Endothelial cell (in vitro differentiated cells): ENCODE measurements at regions not wholly inside any gene's neighbourhood (a gene's known extent, or its start where the extent isn't known, plus 50 kb on each side); places are given as distances from the start of the nearest gene placed in this dataset.

ENCODE experiments used
- DNase-seq: peaks from one replicate; pipeline ENCODE4 v3.0.0; 2021; ENCODE audit warnings: low spot score
- H3K27ac Mint-ChIP-seq: one replicate; pipeline ENCODE4 v1.8.0; 2021; ENCODE audit warnings: mixed read lengths, inconsistent platforms; ENCODE audit not compliant: unreplicated experiment
- H3K27me3 Mint-ChIP-seq: one replicate; pipeline ENCODE4 v1.8.0; 2021; ENCODE audit warnings: mild to moderate bottlenecking, moderate library complexity, mixed read lengths, inconsistent platforms; ENCODE audit not compliant: unreplicated experiment
- H3K36me3 Mint-ChIP-seq: one replicate; pipeline ENCODE4 v1.8.0; 2021; ENCODE audit warnings: mild to moderate bottlenecking, low read depth, mixed read lengths, inconsistent platforms; ENCODE audit not compliant: unreplicated experiment
- H3K4me1 Mint-ChIP-seq: one replicate; pipeline ENCODE4 v1.8.0; 2021; ENCODE audit warnings: mild to moderate bottlenecking, mixed read lengths, inconsistent platforms; ENCODE audit not compliant: unreplicated experiment
- H3K4me3 Mint-ChIP-seq: one replicate; pipeline ENCODE4 v1.8.0; 2021; ENCODE audit warnings: mild to moderate bottlenecking, mixed read lengths, inconsistent platforms; ENCODE audit not compliant: unreplicated experiment
- H3K9me3 Mint-ChIP-seq: one replicate; pipeline ENCODE4 v1.8.0; 2021; ENCODE audit warnings: mixed read lengths, inconsistent platforms; ENCODE audit not compliant: unreplicated experiment
- TF ChIP-seq, protein P1 (sequence below): fragments of 200-600 bp; sonication (generic); IDR thresholded peaks from one replicate; pipeline ENCODE4 v1.5.0; 2021; ENCODE audit warnings: antibody characterized with exemption; ENCODE audit not compliant: unreplicated experiment

DNA sequence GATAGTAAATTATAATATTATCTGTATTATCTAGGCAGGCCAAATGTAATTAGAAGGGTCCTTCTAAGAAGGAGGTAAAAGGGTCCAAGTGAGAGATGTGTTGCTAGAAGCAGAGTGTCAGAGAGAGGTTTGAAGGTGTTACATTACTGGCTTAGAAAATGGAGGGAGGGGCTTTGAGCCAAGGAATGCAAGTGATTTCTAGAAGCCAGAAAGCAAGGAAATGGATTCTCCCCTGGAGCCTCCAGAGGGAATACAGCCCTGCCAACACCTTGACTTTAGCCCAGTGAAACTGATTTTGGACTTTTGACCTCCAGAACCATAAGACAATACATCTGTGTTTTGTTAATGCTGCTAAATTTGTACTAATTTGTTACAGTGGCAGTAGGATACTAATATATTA, 97.9 kb upstream of the IL6 start:
- no peak overlapping the region for H3K4me3 Mint-ChIP-seq
- TF ChIP-seq, protein P1, sequence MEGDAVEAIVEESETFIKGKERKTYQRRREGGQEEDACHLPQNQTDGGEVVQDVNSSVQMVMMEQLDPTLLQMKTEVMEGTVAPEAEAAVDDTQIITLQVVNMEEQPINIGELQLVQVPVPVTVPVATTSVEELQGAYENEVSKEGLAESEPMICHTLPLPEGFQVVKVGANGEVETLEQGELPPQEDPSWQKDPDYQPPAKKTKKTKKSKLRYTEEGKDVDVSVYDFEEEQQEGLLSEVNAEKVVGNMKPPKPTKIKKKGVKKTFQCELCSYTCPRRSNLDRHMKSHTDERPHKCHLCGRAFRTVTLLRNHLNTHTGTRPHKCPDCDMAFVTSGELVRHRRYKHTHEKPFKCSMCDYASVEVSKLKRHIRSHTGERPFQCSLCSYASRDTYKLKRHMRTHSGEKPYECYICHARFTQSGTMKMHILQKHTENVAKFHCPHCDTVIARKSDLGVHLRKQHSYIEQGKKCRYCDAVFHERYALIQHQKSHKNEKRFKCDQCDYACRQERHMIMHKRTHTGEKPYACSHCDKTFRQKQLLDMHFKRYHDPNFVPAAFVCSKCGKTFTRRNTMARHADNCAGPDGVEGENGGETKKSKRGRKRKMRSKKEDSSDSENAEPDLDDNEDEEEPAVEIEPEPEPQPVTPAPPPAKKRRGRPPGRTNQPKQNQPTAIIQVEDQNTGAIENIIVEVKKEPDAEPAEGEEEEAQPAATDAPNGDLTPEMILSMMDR: no peak
- H3K4me1 Mint-ChIP-seq: peaks cover 15% of the 10 kb centered on the region
- H3K27me3 Mint-ChIP-seq: no peaks in the 10 kb centered on the region
- no peaks in the 10 kb centered on the region for H3K36me3 Mint-ChIP-seq
- no peak overlapping the region for H3K27ac Mint-ChIP-seq
- no peak for DNase-seq
- no peaks in the 10 kb centered on the region for H3K9me3 Mint-ChIP-seq

DNA sequence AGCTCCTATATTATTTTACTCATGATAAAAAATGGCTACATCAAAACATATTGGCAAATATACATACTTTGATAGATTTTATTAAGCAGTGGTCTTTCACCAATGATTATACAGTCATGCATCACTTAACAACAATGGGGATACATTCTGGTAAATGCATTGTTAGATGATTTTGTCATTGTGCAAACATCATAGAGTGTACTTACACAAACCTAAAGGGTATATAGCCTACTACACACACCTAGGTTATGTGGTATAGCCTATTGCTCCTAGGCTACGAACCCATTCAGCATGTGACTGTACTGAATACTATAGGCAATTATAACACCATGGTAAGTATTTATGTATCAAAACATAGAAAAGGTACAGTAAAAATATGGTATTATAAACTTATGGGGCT, 98.9 kb upstream of the IL6 start:
- Mint-ChIP-seq H3K36me3 (no peaks in the 10 kb centered on the region), H3K4me1 (peaks cover 15% of the 10 kb centered on the region), H3K4me3 (no peak overlapping the region), H3K9me3 (no peaks in the 10 kb centered on the region), H3K27me3 (no peaks in the 10 kb centered on the region), H3K27ac (no peak overlapping the region)
- DNase-seq: no peak
- TF ChIP-seq, protein P1: no peak

DNA sequence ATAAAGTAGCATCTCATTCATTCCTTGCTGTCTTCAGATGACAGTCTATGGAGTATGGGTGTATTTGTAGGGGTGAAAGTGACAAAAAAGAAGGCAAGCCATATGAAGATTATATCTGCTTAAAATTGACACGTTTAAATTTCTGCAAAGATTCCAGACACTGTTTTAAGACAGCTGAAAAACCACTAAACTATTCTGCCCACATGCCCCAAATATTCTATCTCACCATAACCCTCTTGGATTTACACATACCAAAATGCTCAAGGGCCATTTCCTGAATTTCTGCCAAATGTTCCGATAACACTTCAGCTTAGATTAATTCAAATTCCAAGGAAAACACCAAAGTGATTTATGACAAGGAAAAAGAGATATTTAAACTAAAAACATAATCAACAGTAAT, 99.9 kb upstream of the IL6 start:
- Mint-ChIP-seq H3K27me3 (no peaks in the 10 kb centered on the region), H3K27ac (no peak overlapping the region), H3K4me3 (no peak overlapping the region), H3K9me3 (no peaks in the 10 kb centered on the region), H3K4me1 (peaks cover 8% of the 10 kb centered on the region), H3K36me3 (no peaks in the 10 kb centered on the region)
- no peak for DNase-seq
- TF ChIP-seq, protein P1: no peak

DNA sequence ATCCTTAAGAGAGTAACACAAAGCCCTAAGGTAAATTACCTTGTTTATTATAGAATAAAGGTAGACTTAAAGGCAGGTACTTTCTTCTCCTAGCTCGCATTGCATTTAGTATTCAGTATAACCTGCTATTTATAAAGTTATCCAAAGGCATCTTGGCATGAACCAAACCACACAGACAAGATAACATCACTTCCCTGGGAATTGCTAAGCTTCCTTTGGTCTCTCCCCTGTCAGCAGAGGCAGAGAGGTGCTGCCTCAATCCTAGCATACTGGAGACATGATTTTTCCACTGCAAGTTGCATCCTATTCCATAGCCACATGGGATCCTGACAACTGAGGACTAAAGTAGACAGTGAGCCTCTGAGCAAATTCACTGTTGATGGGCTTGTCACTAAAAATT, 101.7 kb upstream of the IL6 start:
- peaks cover 3% of the 10 kb centered on the region for H3K4me1 Mint-ChIP-seq
- H3K36me3 Mint-ChIP-seq: no peaks in the 10 kb centered on the region

DNA sequence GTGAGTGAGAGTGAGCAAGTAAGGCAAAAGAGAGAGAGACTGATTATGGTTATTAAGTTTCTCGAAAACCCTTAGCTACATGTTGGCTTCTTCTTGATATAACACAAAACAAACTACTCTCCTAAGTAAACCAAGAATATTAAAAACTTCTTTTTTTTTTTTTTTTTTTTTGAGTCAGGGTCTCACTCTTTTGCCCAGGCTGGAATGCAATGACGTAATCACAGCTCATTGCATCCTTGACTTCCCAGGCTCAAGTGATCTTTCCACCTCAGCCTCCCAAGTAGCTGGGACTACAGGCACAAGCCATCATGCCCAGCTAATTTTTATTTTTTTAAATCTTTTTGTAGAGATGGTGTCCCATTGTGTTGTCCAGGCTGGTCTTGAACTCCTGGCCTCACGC, 102.2 kb upstream of the IL6 start:
- Mint-ChIP-seq H3K27ac (no peak overlapping the region), H3K4me3 (no peak overlapping the region), H3K36me3 (no peaks in the 10 kb centered on the region), H3K4me1 (peaks cover 3% of the 10 kb centered on the region), H3K27me3 (no peaks in the 10 kb centered on the region), H3K9me3 (no peaks in the 10 kb centered on the region)
- no peak for DNase-seq
- TF ChIP-seq, protein P1: no peak

More for the DNA sequence above, 101.7 kb upstream of the IL6 start:
- no peaks in the 10 kb centered on the region for H3K9me3 Mint-ChIP-seq
- H3K27ac Mint-ChIP-seq: no peak overlapping the region
- DNase-seq: no peak
- no peak overlapping the region for H3K4me3 Mint-ChIP-seq
- TF ChIP-seq, protein P1: no peak
- H3K27me3 Mint-ChIP-seq: no peaks in the 10 kb centered on the region
